Nephron progenitor cell (in vitro differentiated cells): ENCODE measurements at regions not wholly inside any gene's neighbourhood (a gene's known extent, or its start where the extent isn't known, plus 50 kb on each side); places are given as distances from the start of the nearest gene placed in this dataset.

Experiments
- DNase-seq: peaks from one replicate; pipeline ENCODE4 v3.0.0; 2021
- H3K27ac Mint-ChIP-seq: 2 replicates; pipeline ENCODE4 v1.8.0; 2021; ENCODE audit warnings: mild to moderate bottlenecking, moderate library complexity, mixed read lengths
- H3K27me3 Mint-ChIP-seq: 2 replicates; pipeline ENCODE4 v1.8.0; 2021; ENCODE audit warnings: mild to moderate bottlenecking, low read depth, mixed read lengths; ENCODE audit not compliant: poor library complexity
- H3K36me3 Mint-ChIP-seq: 2 replicates; pipeline ENCODE4 v1.8.0; 2021; ENCODE audit warnings: low read depth, mixed read lengths
- H3K4me1 Mint-ChIP-seq: 2 replicates; pipeline ENCODE4 v1.8.0; 2021; ENCODE audit warnings: mixed read lengths
- H3K4me3 Mint-ChIP-seq: 2 replicates; pipeline ENCODE4 v1.8.0; 2021; ENCODE audit warnings: mild to moderate bottlenecking, moderate library complexity, mixed read lengths
- H3K9me3 Mint-ChIP-seq: 2 replicates; pipeline ENCODE4 v1.8.0; 2021; ENCODE audit warnings: mild to moderate bottlenecking, moderate library complexity, mixed read lengths
- CTCF ChIP-seq: fragments of 200-600 bp; sonication (generic); IDR thresholded peaks from 2 replicates; pipeline ENCODE4 v1.5.0; 2021; ENCODE audit warnings: antibody characterized with exemption

GRCh38 chr7:425794-426188 lies 93.9 kb downstream of the PDGFA start:
- H3K4me3 Mint-ChIP-seq = no peak overlapping the region
- H3K9me3 Mint-ChIP-seq = peaks cover 12% of the 10 kb centered on the region
- H3K27ac Mint-ChIP-seq = no peak overlapping the region
- peaks cover 21% of the 10 kb centered on the region for H3K4me1 Mint-ChIP-seq
- H3K27me3 Mint-ChIP-seq = peaks cover 19% of the 10 kb centered on the region
- no peak for TF ChIP-seq CTCF
- DNase-seq = no peak
- no peaks in the 10 kb centered on the region for H3K36me3 Mint-ChIP-seq

GRCh38 chr7:426510-426909 lies 93.1 kb downstream of the PDGFA start:
- H3K4me3 Mint-ChIP-seq = no peak overlapping the region
- no peak for DNase-seq
- no peaks in the 10 kb centered on the region for H3K36me3 Mint-ChIP-seq
- H3K9me3 Mint-ChIP-seq = peaks cover 12% of the 10 kb centered on the region
- peaks cover 19% of the 10 kb centered on the region for H3K27me3 Mint-ChIP-seq
- peaks cover 17% of the 10 kb centered on the region for H3K4me1 Mint-ChIP-seq
- H3K27ac Mint-ChIP-seq = no peak overlapping the region
- TF ChIP-seq CTCF = no peak

GRCh38 chr7:427506-428103 lies 92.0 kb downstream of the PDGFA start:
- H3K4me3 Mint-ChIP-seq = no peak overlapping the region
- no peaks in the 10 kb centered on the region for H3K36me3 Mint-ChIP-seq
- no peak for DNase-seq
- H3K27ac Mint-ChIP-seq = no peak overlapping the region
- TF ChIP-seq CTCF = no peak
- peaks cover 16% of the 10 kb centered on the region for H3K4me1 Mint-ChIP-seq
- peaks cover 12% of the 10 kb centered on the region for H3K9me3 Mint-ChIP-seq
- H3K27me3 Mint-ChIP-seq = peaks cover 15% of the 10 kb centered on the region

GRCh38 chr7:428387-428786 lies 91.3 kb downstream of the PDGFA start:
- H3K4me3 Mint-ChIP-seq = no peak overlapping the region
- H3K27ac Mint-ChIP-seq = no peak overlapping the region
- DNase-seq = no peak
- peaks cover 15% of the 10 kb centered on the region for H3K27me3 Mint-ChIP-seq
- H3K9me3 Mint-ChIP-seq = peaks cover 12% of the 10 kb centered on the region
- TF ChIP-seq CTCF = no peak
- peaks cover 16% of the 10 kb centered on the region for H3K4me1 Mint-ChIP-seq
- H3K36me3 Mint-ChIP-seq = no peaks in the 10 kb centered on the region

GRCh38 chr7:428927-429827 lies 90.5 kb downstream of the PDGFA start:
- Mint-ChIP-seq H3K9me3 (peaks cover 12% of the 10 kb centered on the region), H3K27ac (no peak overlapping the region), H3K27me3 (peaks cover 12% of the 10 kb centered on the region), H3K36me3 (no peaks in the 10 kb centered on the region), H3K4me1 (peaks cover 16% of the 10 kb centered on the region), H3K4me3 (no peak overlapping the region)
- TF ChIP-seq CTCF = no peak
- no peak for DNase-seq
